Testis (tissue), 2 donors: ENCODE measurements at regions not wholly inside any gene's neighbourhood (a gene's known extent, or its start where the extent isn't known, plus 50 kb on each side); places are given as distances from the start of the nearest gene placed in this dataset.

Source experiments
- POLR2A ChIP-seq: fragments of 450-650 bp; IDR thresholded peaks from one replicate; pipeline ENCODE4 v1.6.1; 2017; ENCODE audit warnings: antibody characterized with exemption, mild to moderate bottlenecking, moderate library complexity
- TF ChIP-seq, protein P1 (sequence below), 3 experiments: fragments of 450-650 bp in 2 of 3; fragments of 200-600 bp in 1 of 3; sonication (generic) in 1 of 3; IDR thresholded peaks; one replicate each; pipeline ENCODE4 v1.5.1; 2016 to 2019; ENCODE audit warnings: antibody characterized with exemption in 3 of 3, mild to moderate bottlenecking in 2 of 3, moderate library complexity in 1 of 3

DNA sequence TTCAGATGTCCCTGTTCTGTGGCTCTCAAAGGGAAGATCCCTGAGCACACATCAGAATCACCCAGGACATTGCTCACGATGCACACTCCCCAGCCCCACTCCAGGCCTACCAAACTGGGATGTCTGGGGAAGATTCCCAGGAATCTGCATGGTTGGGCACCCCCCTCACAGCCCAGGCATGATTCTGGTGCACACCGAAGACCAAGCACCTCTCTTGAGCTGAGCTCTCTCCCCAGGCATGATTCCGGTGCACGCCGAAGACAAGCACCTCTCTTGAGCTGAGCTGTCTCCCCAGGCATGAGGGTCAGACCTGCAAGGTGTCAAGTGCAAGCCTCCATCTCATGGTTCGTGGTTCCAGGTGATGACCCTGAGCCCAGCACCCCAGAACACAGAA, 112.2 kb upstream of the MEF2A start:
- TF ChIP-seq POLR2A = no peak
- TF ChIP-seq, protein P1, sequence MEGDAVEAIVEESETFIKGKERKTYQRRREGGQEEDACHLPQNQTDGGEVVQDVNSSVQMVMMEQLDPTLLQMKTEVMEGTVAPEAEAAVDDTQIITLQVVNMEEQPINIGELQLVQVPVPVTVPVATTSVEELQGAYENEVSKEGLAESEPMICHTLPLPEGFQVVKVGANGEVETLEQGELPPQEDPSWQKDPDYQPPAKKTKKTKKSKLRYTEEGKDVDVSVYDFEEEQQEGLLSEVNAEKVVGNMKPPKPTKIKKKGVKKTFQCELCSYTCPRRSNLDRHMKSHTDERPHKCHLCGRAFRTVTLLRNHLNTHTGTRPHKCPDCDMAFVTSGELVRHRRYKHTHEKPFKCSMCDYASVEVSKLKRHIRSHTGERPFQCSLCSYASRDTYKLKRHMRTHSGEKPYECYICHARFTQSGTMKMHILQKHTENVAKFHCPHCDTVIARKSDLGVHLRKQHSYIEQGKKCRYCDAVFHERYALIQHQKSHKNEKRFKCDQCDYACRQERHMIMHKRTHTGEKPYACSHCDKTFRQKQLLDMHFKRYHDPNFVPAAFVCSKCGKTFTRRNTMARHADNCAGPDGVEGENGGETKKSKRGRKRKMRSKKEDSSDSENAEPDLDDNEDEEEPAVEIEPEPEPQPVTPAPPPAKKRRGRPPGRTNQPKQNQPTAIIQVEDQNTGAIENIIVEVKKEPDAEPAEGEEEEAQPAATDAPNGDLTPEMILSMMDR (IDR thresholded peaks at IDR 0.05) = no peak
